ENCODE measurements at regions not wholly inside any gene's neighbourhood (a gene's known extent, or its start where the extent isn't known, plus 50 kb on each side); places are given as distances from the start of the nearest gene placed in this dataset.

DNA sequence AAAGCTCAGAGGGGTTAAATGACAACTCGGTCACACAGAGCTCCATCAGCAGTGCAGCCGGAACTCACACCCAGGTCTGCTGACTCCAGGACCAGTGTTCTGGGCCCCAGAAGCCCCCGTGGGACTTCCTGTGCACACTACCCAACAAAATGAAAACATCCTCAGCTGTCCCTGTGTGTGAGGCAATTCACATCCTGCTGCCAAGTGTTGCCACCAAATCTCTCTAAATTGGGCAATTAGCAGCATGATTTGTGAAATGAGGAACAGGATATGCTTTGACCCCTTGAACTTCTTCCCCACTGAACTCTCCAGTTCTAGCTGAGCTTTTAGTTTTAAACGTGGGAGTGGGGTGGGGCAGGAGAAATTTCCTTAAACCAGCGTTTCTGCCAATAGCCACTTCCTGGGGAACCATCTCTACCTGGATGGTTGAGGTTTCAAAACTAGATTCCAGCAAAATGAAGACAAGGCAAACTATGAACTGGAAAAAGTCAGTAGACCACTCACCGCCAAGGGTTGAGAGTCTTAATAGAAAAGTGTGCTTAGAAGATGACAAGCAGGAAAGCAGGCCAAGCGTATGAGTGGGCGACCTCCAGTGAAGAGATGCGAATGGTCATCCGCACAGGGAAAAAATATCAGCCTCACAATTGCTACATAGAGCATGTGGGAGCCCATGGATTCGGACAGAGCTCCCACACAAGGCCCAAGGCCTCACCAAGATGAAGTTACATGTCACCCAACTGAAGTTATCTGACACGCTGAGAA, 51.9 kb upstream of the CHST15 start:
- Histone ChIP-seq H3K4me1 (peaks cover 15% of the 10 kb centered on the region), H3K36me3 (no peaks in the 10 kb centered on the region), H3K27ac (peak overlapping the region; percentile 48), H3K9me3 (no peaks in the 10 kb centered on the region), H3K27me3 (no peaks in the 10 kb centered on the region), H3K4me3 (no peak overlapping the region)
- TF ChIP-seq EP300 (IDR thresholded peaks at IDR 0.05) (no peak), POLR2AphosphoS5 (IDR thresholded peaks at IDR 0.05) (peak in 2 of 3 donors; percentile 62 to 92)
- DNase-seq (ENCODE audit: low spot score in 2 of 2) = peak in 1 of 2 donors; percentile 75
- 67% methylated on average over 11 of the region's 12 CpGs for WGBS

DNA sequence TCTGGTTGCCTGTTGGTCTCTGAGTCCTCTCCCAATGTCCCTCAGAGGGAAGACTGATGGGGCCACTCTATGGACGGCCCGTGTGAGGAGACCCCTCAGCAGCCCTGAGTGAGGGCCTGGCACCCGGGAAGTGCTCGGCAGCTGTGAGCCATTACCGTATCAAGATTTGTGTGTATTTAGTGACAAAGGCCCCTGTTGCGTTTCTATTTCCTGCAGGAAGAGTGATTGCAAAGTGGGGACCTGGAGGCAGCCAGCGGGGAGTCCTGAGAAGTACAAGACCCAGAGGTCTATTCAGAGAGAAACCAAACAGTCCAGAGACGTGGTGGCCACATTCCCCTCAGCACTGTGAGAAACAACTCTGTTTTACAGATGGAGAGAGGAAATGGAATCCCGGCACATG, 51.1 kb upstream of the CHST15 start:
- peaks cover 15% of the 10 kb centered on the region for H3K4me1 ChIP-seq
- H3K27me3 ChIP-seq = no peaks in the 10 kb centered on the region
- TF ChIP-seq EP300 (IDR thresholded peaks at IDR 0.05) = no peak
- no peak for TF ChIP-seq POLR2AphosphoS5 (IDR thresholded peaks at IDR 0.05)
- no peak for TF ChIP-seq POLR2A (IDR thresholded peaks at IDR 0.05)
- TF ChIP-seq, protein P1, sequence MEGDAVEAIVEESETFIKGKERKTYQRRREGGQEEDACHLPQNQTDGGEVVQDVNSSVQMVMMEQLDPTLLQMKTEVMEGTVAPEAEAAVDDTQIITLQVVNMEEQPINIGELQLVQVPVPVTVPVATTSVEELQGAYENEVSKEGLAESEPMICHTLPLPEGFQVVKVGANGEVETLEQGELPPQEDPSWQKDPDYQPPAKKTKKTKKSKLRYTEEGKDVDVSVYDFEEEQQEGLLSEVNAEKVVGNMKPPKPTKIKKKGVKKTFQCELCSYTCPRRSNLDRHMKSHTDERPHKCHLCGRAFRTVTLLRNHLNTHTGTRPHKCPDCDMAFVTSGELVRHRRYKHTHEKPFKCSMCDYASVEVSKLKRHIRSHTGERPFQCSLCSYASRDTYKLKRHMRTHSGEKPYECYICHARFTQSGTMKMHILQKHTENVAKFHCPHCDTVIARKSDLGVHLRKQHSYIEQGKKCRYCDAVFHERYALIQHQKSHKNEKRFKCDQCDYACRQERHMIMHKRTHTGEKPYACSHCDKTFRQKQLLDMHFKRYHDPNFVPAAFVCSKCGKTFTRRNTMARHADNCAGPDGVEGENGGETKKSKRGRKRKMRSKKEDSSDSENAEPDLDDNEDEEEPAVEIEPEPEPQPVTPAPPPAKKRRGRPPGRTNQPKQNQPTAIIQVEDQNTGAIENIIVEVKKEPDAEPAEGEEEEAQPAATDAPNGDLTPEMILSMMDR (IDR thresholded peaks at IDR 0.05) = no peak
- H3K4me3 ChIP-seq = no peak overlapping the region
- no peaks in the 10 kb centered on the region for H3K36me3 ChIP-seq
- H3K9me3 ChIP-seq = no peaks in the 10 kb centered on the region
- WGBS = 78% methylated on average over 9 of the region's 9 CpGs
- DNase-seq (ENCODE audit: low spot score in 2 of 2) = no peak
- peak overlapping the region; percentile 48 for H3K27ac ChIP-seq

DNA sequence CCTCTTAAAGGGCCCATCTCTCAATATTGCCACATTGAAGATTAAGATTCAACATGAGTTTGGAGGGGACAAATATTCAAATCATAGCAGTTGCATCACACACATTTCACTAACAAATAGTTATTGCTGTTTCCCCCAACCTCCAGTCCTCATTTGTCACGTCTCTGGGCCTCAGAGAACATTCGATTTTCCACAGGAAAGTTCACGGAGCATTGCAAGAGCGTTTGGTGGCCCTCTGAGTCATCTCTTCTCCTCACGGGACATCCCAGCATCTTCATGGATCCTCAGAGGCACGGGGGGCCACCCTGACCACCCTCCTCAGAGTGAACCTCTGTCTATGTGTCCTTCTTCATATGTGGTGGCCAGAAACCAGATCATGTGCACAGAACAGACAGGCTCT, 50.3 kb upstream of the CHST15 start:
- H3K9me3 ChIP-seq = no peaks in the 10 kb centered on the region
- 86% methylated on average over 6 of the region's 6 CpGs for WGBS
- no peaks in the 10 kb centered on the region for H3K36me3 ChIP-seq
- no peaks in the 10 kb centered on the region for H3K27me3 ChIP-seq
- DNase-seq (ENCODE audit: low spot score in 2 of 2) = peak in 1 of 2 donors; percentile 22
- no peak overlapping the region for H3K4me3 ChIP-seq
- H3K27ac ChIP-seq = no peak overlapping the region
- H3K4me1 ChIP-seq = peaks cover 15% of the 10 kb centered on the region
- TF ChIP-seq POLR2AphosphoS5 (IDR thresholded peaks at IDR 0.05) (no peak), EP300 (IDR thresholded peaks at IDR 0.05) (no peak), POLR2A (IDR thresholded peaks at IDR 0.05) (no peak)
- TF ChIP-seq, protein P1 (IDR thresholded peaks at IDR 0.05) = no peak

Data from suprapubic skin (tissue), 4 donors.